Endothelial cell of umbilical vein (primary cell): ENCODE measurements at regions not wholly inside any gene's neighbourhood (a gene's known extent, or its start where the extent isn't known, plus 50 kb on each side); places are given as distances from the start of the nearest gene placed in this dataset.

Source experiments
- BruUV-seq: library from RNA; stranded (reverse); fragments of 400-500 nt; replicated peaks from 2 replicates; lab custom pipeline; 2021; lab: Mats Ljungman, UMichigan
- CTCF ChIA-PET: fragments of 300-600, 350-600 bp; sonication (Branson Sonifier 250); formaldehyde crosslinking; loops from one replicate; lab custom pipeline; 2021; ENCODE audit warnings: antibody characterized with exemption, inconsistent platforms; lab: Charles Lee
- POLR2A ChIA-PET: fragments of 300-600, 350-600 bp; sonication (Branson Sonifier 250); formaldehyde crosslinking; loops from one replicate; lab custom pipeline; 2021; ENCODE audit warnings: antibody characterized with exemption, inconsistent platforms; lab: Charles Lee
- DNase-seq: peaks from one replicate; pipeline ENCODE4 v3.0.0-alpha.2; 2011; ENCODE audit warnings: low read depth, low spot score
- FAIRE-seq: peaks from 2 replicates; lab custom pipeline; 2011; peaks lifted over from hg19 to GRCh38; lab: Jason Lieb, UNC
- H2AFZ ChIP-seq: 2 replicates; pipeline ENCODE4 v1.6.0; 2012; ENCODE audit warnings: low read depth, low read length, control low read depth, inconsistent platforms
- H3K27ac ChIP-seq: 2 replicates; pipeline ENCODE4 v1.5.1; 2011; ENCODE audit warnings: low read depth, mild to moderate bottlenecking, control low read depth, low read length, moderate library complexity; ENCODE audit not compliant: insufficient read depth
- H3K27me3 ChIP-seq, 2 experiments: 2 replicates each; pipeline versions ENCODE4 v1.6.0 to v1.6.1; 2011; ENCODE audit warnings: low read length in 2 of 2, mixed read lengths in 1 of 2; ENCODE audit not compliant: control insufficient read depth in 2 of 2, insufficient read depth in 2 of 2
- H3K36me3 ChIP-seq, 2 experiments: 2 replicates in 1 of 2; 3 replicates in 1 of 2; pipeline ENCODE4 v1.5.1; 2011; ENCODE audit warnings: low read length in 2 of 2, mild to moderate bottlenecking in 1 of 2, moderate library complexity in 1 of 2; ENCODE audit not compliant: control insufficient read depth in 2 of 2, insufficient read depth in 2 of 2; ENCODE audit errors: extremely low read depth in 1 of 2
- H3K4me1 ChIP-seq: 3 replicates; pipeline ENCODE4 v1.5.1; 2011; ENCODE audit warnings: mild to moderate bottlenecking, low read length; ENCODE audit not compliant: control insufficient read depth, insufficient read depth; ENCODE audit errors: extremely low read depth
- H3K4me2 ChIP-seq: 2 replicates; pipeline ENCODE4 v1.6.1; 2011; ENCODE audit warnings: low read length, control low read depth, mixed read lengths; ENCODE audit not compliant: insufficient read depth
- H3K4me3 ChIP-seq, 3 experiments: fragments of 200-600 bp in 1 of 3; sonication (generic), shearing (Covaris generic) in 1 of 3; replicated peaks in 1 of 3; 2 replicates each; pipeline ENCODE4 v1.5.1; 2011 to 2016; ENCODE audit warnings: control low read depth in 3 of 3, low read length in 3 of 3, mild to moderate bottlenecking in 2 of 3, inconsistent platforms in 1 of 3, low read depth in 1 of 3, moderate library complexity in 1 of 3; ENCODE audit not compliant: insufficient read depth in 1 of 3
- H3K79me2 ChIP-seq: 2 replicates; pipeline ENCODE4 v1.6.0; 2012; ENCODE audit warnings: low read length, inconsistent platforms; ENCODE audit not compliant: control insufficient read depth, insufficient read depth
- H3K9ac ChIP-seq: replicated peaks from 2 replicates; pipeline ENCODE3; 2011; ENCODE audit warnings: low read length, control low read depth; ENCODE audit not compliant: insufficient read depth; ENCODE audit errors: extremely low read depth
- H3K9me1 ChIP-seq: replicated peaks from 3 replicates; pipeline ENCODE4 v1.6.0; 2011; ENCODE audit warnings: mild to moderate bottlenecking, low read length; ENCODE audit not compliant: control insufficient read depth, insufficient read depth; ENCODE audit errors: extremely low read depth
- H3K9me3 ChIP-seq: replicated peaks from 2 replicates; pipeline ENCODE4 v1.5.1; 2012; ENCODE audit warnings: low read length, inconsistent platforms; ENCODE audit not compliant: control insufficient read depth, insufficient read depth
- H4K20me1 ChIP-seq: replicated peaks from 2 replicates; pipeline ENCODE3; 2011; ENCODE audit warnings: mild to moderate bottlenecking, low read length; ENCODE audit not compliant: control insufficient read depth, insufficient read depth; ENCODE audit errors: extremely low read depth
- EZH2 ChIP-seq: IDR thresholded peaks from 2 replicates; pipeline ENCODE4 v1.6.1; 2012; ENCODE audit warnings: borderline replicate concordance, low read depth, mild to moderate bottlenecking, moderate library complexity, low read length, inconsistent platforms; ENCODE audit not compliant: severe bottlenecking
- FOS ChIP-seq: IDR thresholded peaks from 2 replicates; pipeline ENCODE4 v1.6.1; 2011; ENCODE audit warnings: mild to moderate bottlenecking, low read length, moderate library complexity, borderline replicate concordance; ENCODE audit not compliant: insufficient read depth
- MYC ChIP-seq: IDR thresholded peaks from one replicate; pipeline ENCODE4 v1.6.1; 2011; ENCODE audit warnings: mild to moderate bottlenecking, low read depth, low read length
- POLR2A ChIP-seq: IDR thresholded peaks from 2 replicates; pipeline ENCODE4 v1.6.1; 2012; ENCODE audit warnings: low read depth, mild to moderate bottlenecking, control low read depth, low read length
- POLR2AphosphoS5 ChIP-seq: IDR thresholded peaks from 2 replicates; pipeline ENCODE4 v1.6.1; 2012; ENCODE audit warnings: low read depth, mild to moderate bottlenecking, control low read depth, low read length, moderate library complexity; ENCODE audit not compliant: insufficient read depth
- dilution Hi-C: fragments of 300-500 bp; cut with MboI; formaldehyde crosslinking; loops from one replicate; pipeline ENCODE4 v1.15.0; 2019; ENCODE audit warnings: low sequenced_read_pairs; ENCODE audit not compliant: extremely low pct_ligation_motif_present
- intact Hi-C: fragments of 100-400 bp; cut with micrococcal nuclease; formaldehyde crosslinking; loops from one replicate; pipeline ENCODE4 v1.10.0; 2022
- TF ChIP-seq, protein P1 (sequence below): IDR thresholded peaks from 2 replicates; pipeline ENCODE4 v1.6.1; 2011; ENCODE audit not compliant: insufficient read depth, insufficient read length
- TF ChIP-seq, protein P2 (sequence below), 2 donors: IDR thresholded peaks; 1 replicate in 1 of 2; 2 replicates in 1 of 2; pipeline ENCODE4 v1.5.1; 2011; ENCODE audit warnings: low read length in 2 of 2, mild to moderate bottlenecking in 2 of 2, moderate library complexity in 2 of 2, control low read depth in 1 of 2, inconsistent platforms in 1 of 2, low read depth in 1 of 2; ENCODE audit not compliant: insufficient read depth in 1 of 2; ENCODE audit errors: extremely low read depth in 1 of 2

DNA sequence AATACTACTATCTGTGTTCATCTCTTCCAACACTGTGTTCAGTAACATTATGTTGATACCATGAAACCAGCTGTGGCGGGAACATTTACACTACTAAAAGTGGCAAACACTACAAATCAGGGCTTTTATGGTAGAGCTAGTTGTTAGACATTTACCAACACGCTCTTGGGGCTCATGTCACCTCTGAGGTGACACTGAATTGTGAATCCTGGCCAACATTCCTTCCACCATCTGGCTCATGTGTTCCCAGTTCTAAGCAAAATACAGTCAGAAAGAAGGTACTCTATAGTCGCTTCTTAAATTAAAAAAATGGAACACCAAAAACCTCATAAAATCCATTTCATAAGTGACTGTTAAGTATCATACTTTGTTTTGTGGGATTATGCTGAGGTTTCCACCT is 436.6 kb downstream of the FUT8 start:
- Histone ChIP-seq H3K36me3 (no peaks in the 10 kb centered on the region), H3K4me3 (no peak overlapping the region), H4K20me1 (no peaks in the 10 kb centered on the region), H3K27me3 (no peaks in the 10 kb centered on the region), H3K9me3 (no peaks in the 10 kb centered on the region), H3K9me1 (no peaks in the 10 kb centered on the region), H2AFZ (no peak overlapping the region), H3K27ac (no peak overlapping the region), H3K79me2 (no peaks in the 10 kb centered on the region), H3K4me1 (no peaks in the 10 kb centered on the region), H3K9ac (no peak overlapping the region), H3K4me2 (no peak overlapping the region)
- ChIA-PET CTCF (no interaction called here), POLR2A (no interaction called here)
- intact Hi-C loops (no loop called here), dilution Hi-C loops (no loop called here)
- no peak for FAIRE-seq
- no peak for TF ChIP-seq POLR2A
- TF ChIP-seq, protein P1, sequence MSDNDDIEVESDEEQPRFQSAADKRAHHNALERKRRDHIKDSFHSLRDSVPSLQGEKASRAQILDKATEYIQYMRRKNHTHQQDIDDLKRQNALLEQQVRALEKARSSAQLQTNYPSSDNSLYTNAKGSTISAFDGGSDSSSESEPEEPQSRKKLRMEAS = no peak
- TF ChIP-seq, protein P2, sequence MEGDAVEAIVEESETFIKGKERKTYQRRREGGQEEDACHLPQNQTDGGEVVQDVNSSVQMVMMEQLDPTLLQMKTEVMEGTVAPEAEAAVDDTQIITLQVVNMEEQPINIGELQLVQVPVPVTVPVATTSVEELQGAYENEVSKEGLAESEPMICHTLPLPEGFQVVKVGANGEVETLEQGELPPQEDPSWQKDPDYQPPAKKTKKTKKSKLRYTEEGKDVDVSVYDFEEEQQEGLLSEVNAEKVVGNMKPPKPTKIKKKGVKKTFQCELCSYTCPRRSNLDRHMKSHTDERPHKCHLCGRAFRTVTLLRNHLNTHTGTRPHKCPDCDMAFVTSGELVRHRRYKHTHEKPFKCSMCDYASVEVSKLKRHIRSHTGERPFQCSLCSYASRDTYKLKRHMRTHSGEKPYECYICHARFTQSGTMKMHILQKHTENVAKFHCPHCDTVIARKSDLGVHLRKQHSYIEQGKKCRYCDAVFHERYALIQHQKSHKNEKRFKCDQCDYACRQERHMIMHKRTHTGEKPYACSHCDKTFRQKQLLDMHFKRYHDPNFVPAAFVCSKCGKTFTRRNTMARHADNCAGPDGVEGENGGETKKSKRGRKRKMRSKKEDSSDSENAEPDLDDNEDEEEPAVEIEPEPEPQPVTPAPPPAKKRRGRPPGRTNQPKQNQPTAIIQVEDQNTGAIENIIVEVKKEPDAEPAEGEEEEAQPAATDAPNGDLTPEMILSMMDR (IDR thresholded peaks at IDR 0.05; ENCODE audit: extremely low read depth in 1 of 2, insufficient read depth in 1 of 2, low read depth in 1 of 2, low read length in 2 of 2) = no peak
- no peak for DNase-seq
- BruUV-seq = no TSS peak

DNA sequence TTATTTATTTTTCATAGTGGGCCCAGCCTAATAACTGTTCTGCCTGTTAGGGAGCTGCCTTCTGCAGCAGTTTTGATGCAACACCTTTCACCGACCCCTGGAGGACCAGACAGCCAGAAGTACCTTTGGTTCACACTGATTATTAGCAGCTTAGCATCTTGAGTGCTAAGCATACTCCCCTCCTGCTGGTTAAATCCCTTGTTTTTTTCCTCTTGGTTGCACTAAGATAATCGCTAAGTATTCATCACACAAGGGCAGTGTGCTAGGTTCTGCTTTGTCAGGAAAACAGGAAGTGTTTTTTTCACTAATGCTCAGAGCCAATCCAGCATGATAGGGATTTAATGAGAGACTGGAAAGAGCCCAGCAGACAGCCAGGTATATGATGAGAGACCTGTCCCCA is 437.0 kb downstream of the FUT8 start:
- ChIA-PET POLR2A (no interaction called here), CTCF (no interaction called here)
- intact Hi-C loops (no loop called here), dilution Hi-C loops (no loop called here)
- H3K9me1 ChIP-seq = no peaks in the 10 kb centered on the region
- no peak overlapping the region for H3K4me2 ChIP-seq
- H3K9ac ChIP-seq = no peak overlapping the region
- H3K27ac ChIP-seq = no peak overlapping the region
- no peak overlapping the region for H3K4me3 ChIP-seq
- H3K27me3 ChIP-seq = no peaks in the 10 kb centered on the region
- H3K4me1 ChIP-seq = no peaks in the 10 kb centered on the region
- BruUV-seq = no TSS peak
- H3K36me3 ChIP-seq = no peaks in the 10 kb centered on the region
- no peak for DNase-seq
- H3K79me2 ChIP-seq = no peaks in the 10 kb centered on the region
- no peak for FAIRE-seq
- no peak overlapping the region for H2AFZ ChIP-seq
- H4K20me1 ChIP-seq = no peaks in the 10 kb centered on the region
- no peak for TF ChIP-seq EZH2
- TF ChIP-seq POLR2AphosphoS5 = no peak
- no peak for TF ChIP-seq POLR2A
- TF ChIP-seq FOS = no peak
- TF ChIP-seq, protein P1 = no peak
- TF ChIP-seq, protein P2 (IDR thresholded peaks at IDR 0.05; ENCODE audit: extremely low read depth in 1 of 2, insufficient read depth in 1 of 2, low read depth in 1 of 2, low read length in 2 of 2) = no peak
- TF ChIP-seq MYC = no peak
- H3K9me3 ChIP-seq = no peaks in the 10 kb centered on the region
